ENCODE measurements at regions not wholly inside any gene's neighbourhood (a gene's known extent, or its start where the extent isn't known, plus 50 kb on each side); places are given as distances from the start of the nearest gene placed in this dataset.
"Not testable (repeated sequence)": the region's sequence is repeated elsewhere in the genome, so short reads cannot be mapped to it uniquely, and the experiment has no call there.

DNA sequence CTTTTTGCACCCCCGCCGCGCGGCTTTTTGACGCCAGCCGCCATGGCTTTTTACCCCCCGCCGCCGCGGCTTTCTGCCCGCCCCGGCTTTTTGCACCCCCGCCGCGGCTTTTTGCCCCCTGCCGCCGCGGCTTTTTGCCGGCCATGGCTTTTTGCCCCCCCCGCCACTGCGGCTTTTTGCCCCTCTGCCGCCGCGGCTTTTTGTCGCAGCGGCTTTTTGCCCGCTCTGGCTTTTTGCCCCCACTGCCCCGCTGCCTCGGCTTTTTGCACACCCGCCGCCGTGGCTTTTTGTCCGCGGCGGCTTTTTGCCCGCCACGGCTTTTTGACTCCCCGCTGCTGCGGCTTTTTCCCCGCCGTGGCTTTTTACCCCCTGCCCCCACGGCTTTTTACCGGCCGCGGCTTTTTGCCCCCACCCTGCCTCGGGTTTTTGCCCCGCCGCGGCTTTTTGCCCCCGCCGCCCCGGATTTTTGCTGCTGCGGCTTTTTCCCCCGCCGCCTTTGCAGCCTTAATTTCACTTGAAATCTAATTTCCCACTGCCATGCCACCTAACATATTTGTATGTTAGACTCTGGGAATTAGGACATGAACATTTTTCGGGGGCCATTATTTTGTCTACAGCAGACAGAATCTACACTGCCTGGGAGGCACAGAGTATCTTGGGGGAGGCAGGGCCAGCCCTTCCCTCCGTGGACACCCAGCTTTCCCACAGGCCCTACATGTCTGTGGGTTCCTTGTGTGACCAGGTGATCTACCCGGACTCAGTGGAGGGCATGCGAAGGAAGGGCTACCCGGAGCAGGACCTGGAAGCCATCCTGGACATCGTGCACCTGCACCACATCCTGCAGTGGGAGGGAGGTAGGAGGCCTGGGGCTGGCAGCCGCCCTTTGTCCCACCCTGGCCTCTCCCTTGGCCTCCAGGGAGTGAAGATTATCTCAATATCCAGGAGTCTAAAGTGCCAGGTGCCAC, 3031.0 kb upstream of the TEKT4 start:
- Histone ChIP-seq H3K9me3 (no peaks in the 10 kb centered on the region), H3K36me3 (no peaks in the 10 kb centered on the region), H3K27me3 (peaks cover 0 to 4% (median 0%) of the 10 kb centered on the region in 4 donors), H3K27ac (no peak overlapping the region), H3K4me1 (no peaks in the 10 kb centered on the region), H3K4me3 (peak overlapping the region in 1 of 4 donors; percentile 32)
- no peak for FAIRE-seq
- no peak for ATAC-seq
- 14 to 15% methylated on average over 60 to 62 of the region's 62 CpGs for WGBS, 2 donors
- DNase-seq = peak in 3 of 6 donors; percentile 5 to 48 (median 28)
- intact Hi-C loops (cut with DNase I) = no loop called here
- TF ChIP-seq, protein P1, sequence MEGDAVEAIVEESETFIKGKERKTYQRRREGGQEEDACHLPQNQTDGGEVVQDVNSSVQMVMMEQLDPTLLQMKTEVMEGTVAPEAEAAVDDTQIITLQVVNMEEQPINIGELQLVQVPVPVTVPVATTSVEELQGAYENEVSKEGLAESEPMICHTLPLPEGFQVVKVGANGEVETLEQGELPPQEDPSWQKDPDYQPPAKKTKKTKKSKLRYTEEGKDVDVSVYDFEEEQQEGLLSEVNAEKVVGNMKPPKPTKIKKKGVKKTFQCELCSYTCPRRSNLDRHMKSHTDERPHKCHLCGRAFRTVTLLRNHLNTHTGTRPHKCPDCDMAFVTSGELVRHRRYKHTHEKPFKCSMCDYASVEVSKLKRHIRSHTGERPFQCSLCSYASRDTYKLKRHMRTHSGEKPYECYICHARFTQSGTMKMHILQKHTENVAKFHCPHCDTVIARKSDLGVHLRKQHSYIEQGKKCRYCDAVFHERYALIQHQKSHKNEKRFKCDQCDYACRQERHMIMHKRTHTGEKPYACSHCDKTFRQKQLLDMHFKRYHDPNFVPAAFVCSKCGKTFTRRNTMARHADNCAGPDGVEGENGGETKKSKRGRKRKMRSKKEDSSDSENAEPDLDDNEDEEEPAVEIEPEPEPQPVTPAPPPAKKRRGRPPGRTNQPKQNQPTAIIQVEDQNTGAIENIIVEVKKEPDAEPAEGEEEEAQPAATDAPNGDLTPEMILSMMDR (IDR thresholded peaks at IDR 0.05) = no peak

DNA sequence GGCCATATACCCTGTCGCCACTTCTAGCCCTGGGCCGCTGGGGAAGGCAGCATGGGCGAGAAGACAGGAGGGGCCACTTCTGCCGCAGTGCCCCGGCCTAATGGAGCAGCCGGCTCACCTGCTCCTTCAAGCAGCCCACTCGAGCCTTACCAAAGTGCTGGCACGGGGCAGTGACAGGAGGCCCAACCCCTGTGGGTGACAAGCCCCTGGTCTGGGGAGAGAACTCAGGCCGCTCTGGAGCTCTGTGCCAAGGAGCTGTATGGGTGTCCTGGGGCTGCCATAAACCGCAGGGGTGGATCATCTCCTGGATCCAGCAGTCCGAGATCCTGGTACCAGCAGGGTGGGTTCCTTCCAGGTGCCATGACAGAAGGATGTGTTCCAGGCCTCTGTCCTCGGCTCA, 3029.0 kb upstream of the TEKT4 start:
- H3K9me3 ChIP-seq; FAIRE-seq; H3K36me3 ChIP-seq; ATAC-seq; H3K27me3 ChIP-seq; H3K4me1 ChIP-seq; H3K4me3 ChIP-seq; H3K27ac ChIP-seq; intact Hi-C loops (cut with DNase I): not testable (repeated sequence)
- WGBS, 2 donors = 78 to 89% methylated on average over 12 of the region's 12 CpGs
- DNase-seq = peak in 1 of 6 donors; percentile 38

DNA sequence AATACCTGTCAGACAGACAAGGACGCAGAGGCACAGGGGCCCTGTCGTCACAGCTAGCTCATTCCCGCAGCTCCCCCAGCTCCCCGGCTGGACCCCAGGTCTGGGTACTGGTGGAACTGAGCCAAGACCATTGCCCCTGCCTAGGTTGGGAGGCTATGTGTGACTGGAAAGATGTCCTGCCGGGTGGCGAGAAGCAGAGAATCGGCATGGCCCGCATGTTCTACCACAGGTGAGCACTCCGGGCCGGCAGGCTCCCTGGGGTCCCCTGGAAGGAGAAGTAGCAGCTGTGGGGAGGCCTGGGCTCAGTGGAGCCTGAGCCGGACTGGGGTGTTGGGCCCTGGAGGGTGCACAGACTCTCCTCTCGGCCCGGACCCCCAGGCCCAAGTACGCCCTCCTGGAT, 3028.3 kb upstream of the TEKT4 start:
- H3K27me3 ChIP-seq; ATAC-seq; intact Hi-C loops (cut with DNase I); FAIRE-seq; H3K27ac ChIP-seq; H3K4me1 ChIP-seq; H3K9me3 ChIP-seq; H3K4me3 ChIP-seq; H3K36me3 ChIP-seq: not testable (repeated sequence)
- WGBS, 2 donors = 79 to 83% methylated on average over 12 to 14 of the region's 14 CpGs
- DNase-seq = peak in 1 of 6 donors; percentile 42

DNA sequence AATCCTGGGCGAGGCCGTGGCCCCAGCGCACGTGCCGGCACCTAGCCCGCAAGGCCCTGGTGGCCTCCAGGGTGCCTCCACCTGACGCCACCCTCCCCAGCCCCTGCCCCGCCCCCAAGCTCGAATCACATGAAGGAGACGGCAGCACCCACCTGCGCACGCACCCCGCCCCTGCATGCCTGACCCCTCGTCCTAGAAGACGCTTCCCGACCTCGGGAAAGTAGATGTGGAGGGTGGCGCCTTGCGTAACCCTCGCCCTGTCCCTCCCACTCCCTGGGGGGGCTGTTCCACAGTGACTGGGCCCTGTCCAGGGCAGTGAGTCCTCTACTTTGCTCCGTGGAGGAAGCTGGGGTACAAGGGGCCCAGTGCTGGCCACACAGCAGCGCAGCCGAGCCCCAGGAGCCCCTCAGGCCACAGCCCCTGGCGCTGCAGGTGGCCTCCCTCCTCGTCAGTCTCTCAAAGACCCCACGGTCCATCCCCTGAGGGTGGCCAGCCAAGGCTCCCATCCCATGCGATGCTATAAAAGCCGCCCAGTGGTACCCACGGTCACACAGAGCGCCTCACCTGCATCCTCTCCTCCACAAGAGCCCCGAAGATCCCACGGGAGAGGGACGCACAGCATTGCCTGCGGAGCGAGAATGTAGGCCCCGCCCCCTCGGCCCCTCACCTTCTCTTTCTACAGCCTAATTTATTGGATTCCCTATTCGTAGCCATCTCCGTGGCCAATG, 3027.3 kb upstream of the TEKT4 start:
- intact Hi-C loops (cut with DNase I); H3K9me3 ChIP-seq; ATAC-seq; H3K4me1 ChIP-seq; H3K27ac ChIP-seq; H3K4me3 ChIP-seq; H3K27me3 ChIP-seq; FAIRE-seq; H3K36me3 ChIP-seq: not testable (repeated sequence)
- WGBS, 2 donors = 72 to 85% methylated on average over 23 to 39 of the region's 39 CpGs
- DNase-seq = peak in 1 of 6 donors; percentile 65

DNA sequence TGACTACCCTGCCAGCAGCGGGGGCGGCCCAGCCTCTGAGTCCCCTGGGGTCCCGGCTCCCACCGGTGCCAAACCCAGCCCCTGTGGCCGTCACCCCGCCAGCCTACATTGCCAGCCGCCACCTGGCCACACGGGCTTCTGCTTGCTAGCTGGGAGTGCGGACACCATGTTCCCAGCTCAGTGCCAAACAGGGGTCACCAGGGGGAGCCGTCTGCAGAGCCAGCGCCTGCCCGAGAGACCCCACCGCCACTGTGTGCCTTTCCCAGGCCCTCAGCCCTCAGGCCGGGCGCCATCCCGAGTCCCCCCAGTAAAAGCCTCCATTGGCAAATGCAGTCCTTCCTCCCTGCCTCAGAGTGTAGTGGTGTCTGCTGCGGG, 3026.8 kb upstream of the TEKT4 start:
- intact Hi-C loops (cut with DNase I); H3K27me3 ChIP-seq; H3K27ac ChIP-seq; ATAC-seq; H3K4me1 ChIP-seq; H3K4me3 ChIP-seq; FAIRE-seq; H3K9me3 ChIP-seq; H3K36me3 ChIP-seq: not testable (repeated sequence)
- WGBS, 2 donors = 68 to 69% methylated on average over 17 of the region's 17 CpGs
- peak in 1 of 6 donors; percentile 55 for DNase-seq

DNA sequence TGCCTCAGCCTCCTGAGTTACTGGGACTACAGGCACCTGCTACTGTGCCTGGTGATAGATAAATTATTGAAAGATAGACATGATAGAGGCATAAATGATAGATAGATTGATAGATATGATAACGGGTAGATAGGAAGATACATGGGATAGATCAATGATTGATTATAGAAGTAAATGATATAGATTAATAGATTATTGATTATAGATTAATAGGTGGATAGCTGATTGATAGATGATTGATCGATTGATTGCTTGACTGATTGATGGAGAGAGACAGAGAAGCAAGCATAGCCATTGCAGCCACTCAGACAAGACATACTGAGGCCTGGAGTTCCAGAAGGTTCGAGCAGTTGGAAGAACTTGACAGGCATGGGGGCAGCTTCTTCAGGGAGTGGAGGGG, 3024.8 kb upstream of the TEKT4 start:
- H3K27me3 ChIP-seq; H3K27ac ChIP-seq; ATAC-seq; intact Hi-C loops (cut with DNase I); DNase-seq; H3K4me1 ChIP-seq; H3K4me3 ChIP-seq; H3K9me3 ChIP-seq; H3K36me3 ChIP-seq; FAIRE-seq: not testable (repeated sequence)
- 48 to 70% methylated on average over 3 of the region's 3 CpGs for WGBS, 2 donors

DNA sequence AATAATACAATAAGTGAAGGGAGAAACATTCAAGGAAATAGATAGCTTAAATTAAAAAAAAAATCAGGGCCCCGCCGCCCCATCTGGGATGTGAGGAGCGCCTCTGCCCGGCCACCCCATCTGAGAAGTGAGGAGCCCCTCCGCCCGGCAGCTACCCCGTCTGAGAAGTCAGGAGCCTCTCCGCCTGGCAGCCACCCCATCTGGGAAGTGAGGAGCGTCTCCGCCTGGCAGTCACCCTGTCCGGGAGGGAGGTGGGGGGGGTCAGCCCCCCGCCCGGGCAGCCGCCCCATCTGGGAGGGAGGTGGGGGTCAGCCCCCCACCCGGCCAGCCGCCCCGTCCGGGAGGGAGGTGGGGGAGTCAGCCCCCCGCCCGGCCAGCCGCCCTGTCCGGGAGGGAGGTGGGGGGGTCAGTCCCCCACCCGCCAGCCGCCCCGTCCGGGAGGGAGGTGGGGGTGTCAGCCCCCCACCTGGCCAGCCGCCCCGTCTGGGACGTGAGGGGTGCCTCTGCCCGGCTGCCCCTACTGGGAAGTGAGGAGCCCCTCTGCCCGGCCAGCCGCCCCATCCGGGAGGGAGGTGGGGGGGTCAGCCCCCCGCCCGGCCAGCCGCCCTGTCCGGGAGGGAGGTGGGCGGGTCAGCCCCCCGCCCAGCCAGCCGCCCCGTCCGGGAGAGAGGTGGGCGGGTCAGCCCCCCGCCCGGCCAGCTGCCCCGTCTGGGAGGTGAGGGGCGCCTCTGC, 3019.4 kb upstream of the TEKT4 start:
- H3K4me3 ChIP-seq; H3K36me3 ChIP-seq; ATAC-seq; H3K4me1 ChIP-seq; intact Hi-C loops (cut with DNase I); H3K27me3 ChIP-seq; FAIRE-seq; H3K27ac ChIP-seq; H3K9me3 ChIP-seq: not testable (repeated sequence)
- DNase-seq = peak in 1 of 6 donors; percentile 62
- WGBS, 2 donors = 91 to 92% methylated on average over 29 to 41 of the region's 47 CpGs

DNA sequence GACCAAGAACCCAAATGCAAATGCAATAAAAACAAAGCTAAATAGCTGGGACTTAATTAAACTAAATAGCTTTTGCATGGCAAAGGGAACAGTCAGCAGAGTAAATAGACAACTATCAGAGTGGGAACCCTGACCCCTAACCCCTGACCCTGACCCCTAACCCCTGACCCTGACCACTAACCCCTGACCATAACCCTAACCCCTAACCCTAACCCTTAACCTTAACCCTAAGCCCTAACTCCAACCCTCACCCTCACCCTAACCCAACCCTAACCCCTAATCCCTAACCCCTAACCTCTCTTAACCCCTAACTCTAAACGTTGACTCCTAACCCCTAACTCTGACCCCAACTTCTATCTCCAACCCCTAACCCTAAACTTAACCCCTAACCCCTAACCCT, 3014.3 kb upstream of the TEKT4 start:
- H3K27me3 ChIP-seq; ATAC-seq; DNase-seq; H3K4me3 ChIP-seq; H3K27ac ChIP-seq; FAIRE-seq; H3K9me3 ChIP-seq; intact Hi-C loops (cut with DNase I); H3K36me3 ChIP-seq; H3K4me1 ChIP-seq: not testable (repeated sequence)
- 17 to 19% methylated on average over 1 of the region's 1 CpG for WGBS, 2 donors

DNA sequence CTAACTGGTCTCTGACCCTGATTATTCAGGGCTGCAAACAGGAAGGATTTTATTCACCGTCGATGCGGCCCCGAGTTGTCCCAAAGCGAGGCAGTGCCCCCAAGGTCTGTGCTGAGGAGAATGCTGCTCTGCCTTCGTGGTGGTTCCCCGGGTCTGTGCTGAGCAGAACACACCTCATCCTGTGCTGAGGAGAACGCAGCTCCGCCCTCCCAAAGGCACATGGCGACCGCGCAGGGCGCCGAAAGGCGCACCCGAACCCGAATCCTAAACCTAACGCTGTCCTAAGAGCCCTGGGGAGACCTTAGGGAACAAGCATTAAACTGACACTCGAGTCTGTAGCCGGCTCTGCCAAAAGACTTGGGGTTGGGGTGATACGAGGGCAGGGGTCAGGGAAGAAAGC, 3013.5 kb upstream of the TEKT4 start:
- H3K27ac ChIP-seq; H3K4me1 ChIP-seq; H3K36me3 ChIP-seq; H3K9me3 ChIP-seq; ATAC-seq; FAIRE-seq; H3K4me3 ChIP-seq; H3K27me3 ChIP-seq; intact Hi-C loops (cut with DNase I): not testable (repeated sequence)
- peak in 1 of 6 donors; percentile 55 for DNase-seq
- 66 to 72% methylated on average over 21 of the region's 21 CpGs for WGBS, 2 donors

DNA sequence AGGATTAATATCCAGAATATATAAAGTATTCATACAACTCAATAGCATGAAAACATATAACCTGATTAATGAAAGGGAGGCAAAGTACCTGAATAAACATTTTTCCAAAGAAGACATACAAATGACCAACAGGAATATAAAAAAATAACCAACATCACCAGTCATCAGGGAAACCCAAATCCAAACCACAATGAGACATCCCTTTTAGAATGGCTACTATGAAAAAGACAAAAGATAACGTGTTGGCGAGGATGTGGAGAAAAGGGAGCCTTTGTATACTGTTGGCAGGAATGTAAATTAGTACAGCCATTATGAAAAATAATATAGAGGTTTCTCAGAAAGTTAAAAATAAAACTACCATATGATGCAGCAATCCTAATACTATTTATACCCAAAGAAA, 2999.5 kb upstream of the TEKT4 start:
- FAIRE-seq; H3K36me3 ChIP-seq; DNase-seq; intact Hi-C loops (cut with DNase I); H3K27me3 ChIP-seq; H3K4me3 ChIP-seq; H3K27ac ChIP-seq; ATAC-seq; H3K9me3 ChIP-seq; H3K4me1 ChIP-seq: not testable (repeated sequence)
- 47 to 48% methylated on average over 2 of the region's 2 CpGs for WGBS, 2 donors

Measured in pancreas (tissue), 10 donors.